Left ventricle myocardium inferior (tissue), 1 donor: ENCODE measurements at regions not wholly inside any gene's neighbourhood (a gene's known extent, or its start where the extent isn't known, plus 50 kb on each side); places are given as distances from the start of the nearest gene placed in this dataset.

ENCODE experiments used
- DNase-seq: peaks from one replicate; pipeline ENCODE4 v3.0.0-alpha.2; 2020
- H3K27ac ChIP-seq: fragments of 200-600 bp; replicated peaks from 2 replicates; pipeline ENCODE4 v1.8.0; 2021
- H3K27me3 ChIP-seq: fragments of 200-600 bp; 2 replicates; pipeline ENCODE4 v1.8.0; 2021; ENCODE audit warnings: low read depth
- H3K36me3 ChIP-seq: fragments of 200-600 bp; 2 replicates; pipeline ENCODE4 v1.8.0; 2021
- H3K4me1 ChIP-seq: fragments of 200-600 bp; 2 replicates; pipeline ENCODE4 v1.8.0; 2021
- H3K4me3 ChIP-seq: fragments of 200-600 bp; 2 replicates; pipeline ENCODE4 v1.8.0; 2021; ENCODE audit warnings: mild to moderate bottlenecking, moderate library complexity
- H3K9me3 ChIP-seq: fragments of 200-600 bp; replicated peaks from 2 replicates; pipeline ENCODE4 v1.8.0; 2021
- CTCF ChIP-seq: fragments of 200-600 bp; IDR thresholded peaks from 2 replicates; pipeline ENCODE4 v1.8.0; 2021; ENCODE audit warnings: antibody characterized with exemption, mild to moderate bottlenecking, borderline replicate concordance
- intact Hi-C: fragments of 100-400 bp; cut with micrococcal nuclease; formaldehyde crosslinking; loops from one replicate; pipeline ENCODE4 v1.11.0; 2022
- donor health status: DM: no; HTN: yes; CAD: no; lungs with severe emphysema.

- Histone ChIP-seq H3K9me3 (no peaks in the 10 kb centered on the region), H3K4me3 (no peak overlapping the region), H3K27me3 (no peaks in the 10 kb centered on the region), H3K27ac (no peak overlapping the region), H3K4me1 (no peaks in the 10 kb centered on the region), H3K36me3 (no peaks in the 10 kb centered on the region)
- no peak for DNase-seq
- intact Hi-C loops, result no loop called here
- TF ChIP-seq CTCF, result no peak
Measured at GRCh38 chr3:191952186-191952585, 491.2 kb downstream of the PYDC2 start.

GRCh38 chr3:191952609-191953008, 491.6 kb downstream of the PYDC2 start:
- TF ChIP-seq CTCF, result no peak
- no peaks in the 10 kb centered on the region for H3K36me3 ChIP-seq
- no peaks in the 10 kb centered on the region for H3K27me3 ChIP-seq
- no peak overlapping the region for H3K4me3 ChIP-seq
- H3K9me3 ChIP-seq, result no peaks in the 10 kb centered on the region
- no peak for DNase-seq
- no peaks in the 10 kb centered on the region for H3K4me1 ChIP-seq
- no peak overlapping the region for H3K27ac ChIP-seq
- intact Hi-C loops, result no loop called here

- H3K27ac ChIP-seq, result no peak overlapping the region
- no peak for TF ChIP-seq CTCF
Measured at GRCh38 chr3:191958980-191959671, 498.2 kb downstream of the PYDC2 start.

GRCh38 chr3:191959876-191960413, 499.0 kb downstream of the PYDC2 start:
- Histone ChIP-seq H3K4me3 (no peak overlapping the region), H3K4me1 (no peaks in the 10 kb centered on the region), H3K27ac (no peak overlapping the region), H3K36me3 (no peaks in the 10 kb centered on the region), H3K9me3 (no peaks in the 10 kb centered on the region), H3K27me3 (no peaks in the 10 kb centered on the region)
- intact Hi-C loops, result no loop called here
- no peak for TF ChIP-seq CTCF
- no peak for DNase-seq

More at GRCh38 chr3:191958980-191959671, 498.2 kb downstream of the PYDC2 start:
- intact Hi-C loops, result no loop called here
- Histone ChIP-seq H3K27me3 (no peaks in the 10 kb centered on the region), H3K36me3 (no peaks in the 10 kb centered on the region), H3K4me1 (no peaks in the 10 kb centered on the region), H3K4me3 (no peak overlapping the region), H3K9me3 (no peaks in the 10 kb centered on the region)
- no peak for DNase-seq

- H3K4me1 ChIP-seq, result no peaks in the 10 kb centered on the region
- H3K27ac ChIP-seq, result no peak overlapping the region
- no peaks in the 10 kb centered on the region for H3K9me3 ChIP-seq
- no peak overlapping the region for H3K4me3 ChIP-seq
- intact Hi-C loops, result no loop called here
- no peak for TF ChIP-seq CTCF
- DNase-seq, result no peak
- H3K36me3 ChIP-seq, result no peaks in the 10 kb centered on the region
- no peaks in the 10 kb centered on the region for H3K27me3 ChIP-seq
Measured at GRCh38 chr3:191961022-191961421, 500.1 kb downstream of the PYDC2 start.
